IMR-90 (cell line): ENCODE measurements at regions not wholly inside any gene's neighbourhood (a gene's known extent, or its start where the extent isn't known, plus 50 kb on each side); places are given as distances from the start of the nearest gene placed in this dataset.

ENCODE experiments used
- SMC3 ChIP-seq: fragments of 150-350 bp; IDR thresholded peaks from 2 replicates; pipeline ENCODE4 v1.6.1; 2016; ENCODE audit warnings: low read depth, mild to moderate bottlenecking, antibody characterized with exemption, low read length, moderate library complexity
- TF ChIP-seq, protein P1 (sequence below): conservative IDR thresholded peaks from 2 replicates; pipeline ENCODE4 v1.5.1; 2012; ENCODE audit warnings: mild to moderate bottlenecking, low read depth, low read length, improper control_type of control experiment

DNA sequence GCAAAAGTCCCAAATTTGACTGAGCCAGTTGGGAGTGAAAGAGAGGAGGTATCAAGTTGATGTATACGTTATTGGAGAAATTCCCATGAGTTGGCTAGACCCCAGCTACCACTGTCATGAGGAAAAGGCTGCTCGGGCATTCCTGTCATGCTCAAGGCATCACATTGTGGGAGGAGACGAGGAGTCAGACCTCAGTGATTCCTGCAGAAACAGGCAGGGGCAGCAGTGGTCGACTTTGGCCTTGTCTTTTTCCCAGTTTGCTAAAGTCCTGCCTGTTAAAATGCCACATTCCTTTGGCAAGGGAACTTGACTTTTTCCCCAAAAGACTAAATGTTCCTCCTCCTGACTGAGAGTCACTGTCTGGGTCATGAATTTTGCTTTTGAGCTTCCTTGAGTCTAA, 295.5 kb upstream of the HS3ST5 start:
- TF ChIP-seq, protein P1, sequence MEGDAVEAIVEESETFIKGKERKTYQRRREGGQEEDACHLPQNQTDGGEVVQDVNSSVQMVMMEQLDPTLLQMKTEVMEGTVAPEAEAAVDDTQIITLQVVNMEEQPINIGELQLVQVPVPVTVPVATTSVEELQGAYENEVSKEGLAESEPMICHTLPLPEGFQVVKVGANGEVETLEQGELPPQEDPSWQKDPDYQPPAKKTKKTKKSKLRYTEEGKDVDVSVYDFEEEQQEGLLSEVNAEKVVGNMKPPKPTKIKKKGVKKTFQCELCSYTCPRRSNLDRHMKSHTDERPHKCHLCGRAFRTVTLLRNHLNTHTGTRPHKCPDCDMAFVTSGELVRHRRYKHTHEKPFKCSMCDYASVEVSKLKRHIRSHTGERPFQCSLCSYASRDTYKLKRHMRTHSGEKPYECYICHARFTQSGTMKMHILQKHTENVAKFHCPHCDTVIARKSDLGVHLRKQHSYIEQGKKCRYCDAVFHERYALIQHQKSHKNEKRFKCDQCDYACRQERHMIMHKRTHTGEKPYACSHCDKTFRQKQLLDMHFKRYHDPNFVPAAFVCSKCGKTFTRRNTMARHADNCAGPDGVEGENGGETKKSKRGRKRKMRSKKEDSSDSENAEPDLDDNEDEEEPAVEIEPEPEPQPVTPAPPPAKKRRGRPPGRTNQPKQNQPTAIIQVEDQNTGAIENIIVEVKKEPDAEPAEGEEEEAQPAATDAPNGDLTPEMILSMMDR = no peak
- TF ChIP-seq SMC3 = no peak
